ENCODE measurements at regions not wholly inside any gene's neighbourhood (a gene's known extent, or its start where the extent isn't known, plus 50 kb on each side); places are given as distances from the start of the nearest gene placed in this dataset.

GRCh38 chr5:53815471-53815870, 255.0 kb downstream of the NDUFS4 start:
- H3K9me3 ChIP-seq (ENCODE audit: control insufficient read depth, insufficient read depth, low read depth, low read length), result no peaks in the 10 kb centered on the region
- no peak for TF ChIP-seq TCF7L2 (IDR thresholded peaks at IDR 0.05; ENCODE audit: low read depth, low read length)
- no peak for TF ChIP-seq CTCF (IDR thresholded peaks at IDR 0.05)
- in situ Hi-C loops (cut with HindIII; ENCODE audit: low pct_unique_long_range_greater_than_20kb, low sequenced_read_pairs), result no loop called here
- ChIA-PET POLR2A (no interaction called here), CTCF (no interaction called here)
- intact Hi-C loops (cut with micrococcal nuclease; ENCODE audit: unreplicated experiment), result no loop called here
- no TSS peak for BruUV-seq (replicated peaks)
- H3K4me1 ChIP-seq (ENCODE audit: control insufficient read depth, insufficient read depth, low read length), result no peaks in the 10 kb centered on the region
- H3K36me3 ChIP-seq (ENCODE audit: control insufficient read depth, insufficient read depth, low read length), result no peaks in the 10 kb centered on the region
- H3K27me3 ChIP-seq (ENCODE audit: control insufficient read depth, insufficient read depth, low read length), result peaks cover 2% of the 10 kb centered on the region; the same call in 1 of the 2 replicates
- DNase-seq (ENCODE audit: low read depth, low spot score), result no peak
- no peak overlapping the region for H3K4me3 ChIP-seq (ENCODE audit: low read depth in 2 of 2, low read length in 2 of 2)
- no peak for ATAC-seq
- no peak overlapping the region for H3K27ac ChIP-seq (ENCODE audit: low read length)

GRCh38 chr5:53817183-53817582, 256.7 kb downstream of the NDUFS4 start:
- intact Hi-C loops (cut with micrococcal nuclease; ENCODE audit: unreplicated experiment) (no loop called here), in situ Hi-C loops (cut with HindIII; ENCODE audit: low pct_unique_long_range_greater_than_20kb, low sequenced_read_pairs) (no loop called here)
- H3K9me3 ChIP-seq (ENCODE audit: control insufficient read depth, insufficient read depth, low read depth, low read length), result no peaks in the 10 kb centered on the region
- no peaks in the 10 kb centered on the region for H3K36me3 ChIP-seq (ENCODE audit: control insufficient read depth, insufficient read depth, low read length)
- POLR2A ChIA-PET, result no interaction called here
- no peaks in the 10 kb centered on the region for H3K4me1 ChIP-seq (ENCODE audit: control insufficient read depth, insufficient read depth, low read length)
- CTCF ChIA-PET, result no interaction called here
- no peak for ATAC-seq
- no TSS peak for BruUV-seq (replicated peaks)
- peaks cover 2% of the 10 kb centered on the region; the same call in 1 of the 2 replicates for H3K27me3 ChIP-seq (ENCODE audit: control insufficient read depth, insufficient read depth, low read length)
- H3K4me3 ChIP-seq (ENCODE audit: low read depth in 2 of 2, low read length in 2 of 2), result no peak overlapping the region
- H3K27ac ChIP-seq (ENCODE audit: low read length), result no peak overlapping the region
- no peak for DNase-seq (ENCODE audit: low read depth, low spot score)
- no peak for TF ChIP-seq REST (IDR thresholded peaks at IDR 0.05; ENCODE audit: insufficient read depth in 1 of 2, low read depth in 2 of 2, low read length in 1 of 2)

GRCh38 chr5:53819482-53819881, 259.0 kb downstream of the NDUFS4 start:
- POLR2A ChIA-PET, result no interaction called here
- Histone ChIP-seq H3K36me3 (ENCODE audit: control insufficient read depth, insufficient read depth, low read length) (no peaks in the 10 kb centered on the region), H3K27ac (ENCODE audit: low read length) (no peak overlapping the region), H3K4me1 (ENCODE audit: control insufficient read depth, insufficient read depth, low read length) (no peaks in the 10 kb centered on the region), H3K4me3 (ENCODE audit: low read depth in 2 of 2, low read length in 2 of 2) (no peak overlapping the region), H3K27me3 (ENCODE audit: control insufficient read depth, insufficient read depth, low read length) (no peaks in the 10 kb centered on the region; the same call in 1 of the 2 replicates), H3K9me3 (ENCODE audit: control insufficient read depth, insufficient read depth, low read depth, low read length) (no peaks in the 10 kb centered on the region)
- no peak for TF ChIP-seq TCF7L2 (IDR thresholded peaks at IDR 0.05; ENCODE audit: low read depth, low read length)
- TF ChIP-seq POLR2AphosphoS5 (IDR thresholded peaks at IDR 0.05; ENCODE audit: low read depth, low read length), result no peak
- TF ChIP-seq SIN3A (IDR thresholded peaks at IDR 0.05; ENCODE audit: borderline replicate concordance, insufficient read depth, low read depth, low read length), result no peak
- no peak for TF ChIP-seq REST (IDR thresholded peaks at IDR 0.05; ENCODE audit: insufficient read depth in 1 of 2, low read depth in 2 of 2, low read length in 1 of 2)
- no peak for TF ChIP-seq CTCF (IDR thresholded peaks at IDR 0.05)
- CTCF ChIA-PET, result no interaction called here
- in situ Hi-C loops (cut with HindIII; ENCODE audit: low pct_unique_long_range_greater_than_20kb, low sequenced_read_pairs) (no loop called here), intact Hi-C loops (cut with micrococcal nuclease; ENCODE audit: unreplicated experiment) (no loop called here)
- DNase-seq (ENCODE audit: low read depth, low spot score), result no peak
- no TSS peak for BruUV-seq (replicated peaks)
- no peak for ATAC-seq

Data from Panc1 (cell line).